Hematopoietic multipotent progenitor cell treated with erythropoietin and hydrocortisone succinate and interleukin-3 and kit ligand, for 4 days (in vitro differentiated cells): ENCODE measurements at regions not wholly inside any gene's neighbourhood (a gene's known extent, or its start where the extent isn't known, plus 50 kb on each side); places are given as distances from the start of the nearest gene placed in this dataset.

ENCODE experiments used
- DNase-seq: peaks from one replicate; pipeline ENCODE4 v3.0.0-alpha.2; 2015

- peak; percentile 55 for DNase-seq
These were observed 418.3 kb downstream of the NPIPA7 start for GRCh38 chr16:16797239-16797638.

- DNase-seq = no peak
These were observed 419.6 kb downstream of the NPIPA7 start for GRCh38 chr16:16798504-16798903.

- DNase-seq = no peak
These were observed 426.9 kb downstream of the NPIPA7 start for GRCh38 chr16:16805809-16806208.

- DNase-seq = no peak
These were observed 436.7 kb downstream of the NPIPA7 start for GRCh38 chr16:16815641-16816040.

- DNase-seq = no peak
These were observed 438.3 kb downstream of the NPIPA7 start for GRCh38 chr16:16817196-16817595.

- no peak for DNase-seq
These were observed 442.3 kb downstream of the NPIPA7 start for GRCh38 chr16:16821261-16821660.

- no peak for DNase-seq
These were observed 450.0 kb downstream of the NPIPA7 start for GRCh38 chr16:16828913-16829398.

GRCh38 chr16:16830401-16830800 lies 451.5 kb downstream of the NPIPA7 start:
- no peak for DNase-seq

GRCh38 chr16:16830973-16831372 lies 452.0 kb downstream of the NPIPA7 start:
- no peak for DNase-seq

GRCh38 chr16:16833165-16833564 lies 454.2 kb downstream of the NPIPA7 start:
- DNase-seq = no peak

GRCh38 chr16:16850274-16850673 lies 471.3 kb downstream of the NPIPA7 start:
- DNase-seq = no peak

GRCh38 chr16:16857012-16857411 lies 478.1 kb downstream of the NPIPA7 start:
- DNase-seq = no peak

GRCh38 chr16:16857603-16858283 lies 478.8 kb downstream of the NPIPA7 start:
- DNase-seq = no peak

GRCh38 chr16:16861546-16861945 lies 482.6 kb downstream of the NPIPA7 start:
- peak; percentile 76 for DNase-seq

- no peak for DNase-seq
These were observed 484.7 kb downstream of the NPIPA7 start for GRCh38 chr16:16863672-16864071.

- no peak for DNase-seq
These were observed 485.6 kb downstream of the NPIPA7 start for GRCh38 chr16:16864536-16864935.

GRCh38 chr16:16865374-16865773 lies 486.4 kb downstream of the NPIPA7 start:
- DNase-seq = no peak

GRCh38 chr16:16867973-16868372 lies 489.0 kb downstream of the NPIPA7 start:
- no peak for DNase-seq

- no peak for DNase-seq
These were observed 489.8 kb downstream of the NPIPA7 start for GRCh38 chr16:16868727-16869126.

- DNase-seq = no peak
These were observed 490.8 kb downstream of the NPIPA7 start for GRCh38 chr16:16869746-16870145.

GRCh38 chr16:16871196-16871595 lies 492.3 kb downstream of the NPIPA7 start:
- DNase-seq = peak; percentile 3

- no peak for DNase-seq
These were observed 498.1 kb downstream of the NPIPA7 start for GRCh38 chr16:16877061-16877460.

- no peak for DNase-seq
These were observed 500.8 kb downstream of the NPIPA7 start for GRCh38 chr16:16879567-16880251.

- DNase-seq = no peak
These were observed 502.9 kb downstream of the NPIPA7 start for GRCh38 chr16:16881814-16882213.

GRCh38 chr16:16882766-16883165 lies 503.8 kb downstream of the NPIPA7 start:
- DNase-seq = no peak
